Liver (tissue), 3 donors: ENCODE measurements at regions not wholly inside any gene's neighbourhood (a gene's known extent, or its start where the extent isn't known, plus 50 kb on each side); places are given as distances from the start of the nearest gene placed in this dataset.
"Not testable (repeated sequence)": the region's sequence is repeated elsewhere in the genome, so short reads cannot be mapped to it uniquely, and the experiment has no call there.

Source experiments
- EGR1 ChIP-seq, 2 donors: IDR thresholded peaks; 2 replicates each; pipeline ENCODE4 v1.6.1; 2016 to 2018; ENCODE audit warnings: antibody characterized with exemption in 2 of 2, low read depth in 2 of 2
- FOXA1 ChIP-seq: IDR thresholded peaks from 2 replicates; pipeline ENCODE4 v1.6.1; 2016; ENCODE audit warnings: antibody characterized with exemption
- JUND ChIP-seq, 2 donors: IDR thresholded peaks; 2 replicates each; pipeline ENCODE4 v1.6.1; 2016; ENCODE audit warnings: antibody characterized with exemption in 2 of 2
- NR2F2 ChIP-seq: IDR thresholded peaks from 2 replicates; pipeline ENCODE4 v1.6.1; 2016; ENCODE audit warnings: antibody characterized with exemption
- RXRA ChIP-seq, 2 donors: IDR thresholded peaks; 2 replicates each; pipeline ENCODE4 v1.6.1; 2017 to 2018; ENCODE audit warnings: antibody characterized with exemption in 2 of 2, mild to moderate bottlenecking in 1 of 2
- TAF1 ChIP-seq: conservative IDR thresholded peaks from 2 replicates; pipeline ENCODE4 v1.6.1; 2016; ENCODE audit warnings: antibody characterized with exemption, mild to moderate bottlenecking
- YY1 ChIP-seq: IDR thresholded peaks from 2 replicates; pipeline ENCODE4 v1.6.1; 2016; ENCODE audit warnings: antibody characterized with exemption, mild to moderate bottlenecking
- TF ChIP-seq, protein P1 (sequence below): fragments of 150-350 bp; IDR thresholded peaks from 2 replicates; pipeline ENCODE4 v1.5.1; 2017; ENCODE audit warnings: improper control_type of control experiment, low read depth, low read length; ENCODE audit not compliant: missing input control
- TF ChIP-seq, protein P2 (sequence below): IDR thresholded peaks from 2 replicates; pipeline ENCODE4 v1.6.1; 2016; ENCODE audit warnings: antibody characterized with exemption
- TF ChIP-seq, protein P3 (sequence below): IDR thresholded peaks from 2 replicates; pipeline ENCODE4 v1.6.1; 2016; ENCODE audit warnings: antibody characterized with exemption, mild to moderate bottlenecking
- TF ChIP-seq, protein P4 (sequence below): IDR thresholded peaks from 2 replicates; pipeline ENCODE4 v1.6.1; 2016; ENCODE audit warnings: antibody characterized with exemption
- TF ChIP-seq, protein P5 (sequence below): IDR thresholded peaks from 2 replicates; pipeline ENCODE4 v1.6.1; 2016; ENCODE audit warnings: antibody characterized with exemption
- donor health status: healthy.
- donor health status: healthy.

DNA sequence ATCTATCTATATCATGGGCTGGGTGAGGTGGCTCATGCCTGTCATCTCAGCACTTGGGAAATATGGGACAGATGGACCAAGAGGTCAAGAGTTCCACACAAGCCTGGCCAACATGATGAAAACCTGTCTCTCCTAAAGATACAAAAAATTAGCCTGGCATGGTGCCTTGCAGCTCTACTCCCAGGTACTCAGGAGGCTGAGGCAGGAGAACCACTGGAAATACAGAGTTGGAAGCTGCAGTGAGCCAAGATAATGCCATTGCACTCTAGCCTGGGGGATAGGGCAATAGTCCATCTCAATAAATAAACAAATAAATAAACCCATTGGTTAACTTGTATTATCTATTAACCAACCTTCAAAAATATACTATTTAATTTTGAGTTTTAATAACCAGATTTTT, 138.5 kb downstream of the TSPY10 start:
- TF ChIP-seq, protein P1, sequence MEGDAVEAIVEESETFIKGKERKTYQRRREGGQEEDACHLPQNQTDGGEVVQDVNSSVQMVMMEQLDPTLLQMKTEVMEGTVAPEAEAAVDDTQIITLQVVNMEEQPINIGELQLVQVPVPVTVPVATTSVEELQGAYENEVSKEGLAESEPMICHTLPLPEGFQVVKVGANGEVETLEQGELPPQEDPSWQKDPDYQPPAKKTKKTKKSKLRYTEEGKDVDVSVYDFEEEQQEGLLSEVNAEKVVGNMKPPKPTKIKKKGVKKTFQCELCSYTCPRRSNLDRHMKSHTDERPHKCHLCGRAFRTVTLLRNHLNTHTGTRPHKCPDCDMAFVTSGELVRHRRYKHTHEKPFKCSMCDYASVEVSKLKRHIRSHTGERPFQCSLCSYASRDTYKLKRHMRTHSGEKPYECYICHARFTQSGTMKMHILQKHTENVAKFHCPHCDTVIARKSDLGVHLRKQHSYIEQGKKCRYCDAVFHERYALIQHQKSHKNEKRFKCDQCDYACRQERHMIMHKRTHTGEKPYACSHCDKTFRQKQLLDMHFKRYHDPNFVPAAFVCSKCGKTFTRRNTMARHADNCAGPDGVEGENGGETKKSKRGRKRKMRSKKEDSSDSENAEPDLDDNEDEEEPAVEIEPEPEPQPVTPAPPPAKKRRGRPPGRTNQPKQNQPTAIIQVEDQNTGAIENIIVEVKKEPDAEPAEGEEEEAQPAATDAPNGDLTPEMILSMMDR = not testable (repeated sequence)
- not testable (repeated sequence) for TF ChIP-seq EGR1 (IDR thresholded peaks at IDR 0.05; ENCODE audit: low read depth in 2 of 2); FOXA1; TAF1; NR2F2; YY1
- TF ChIP-seq JUND (IDR thresholded peaks at IDR 0.05) (peak in 1 of 2 donors; percentile 11), RXRA (IDR thresholded peaks at IDR 0.05) (peak in 1 of 2 donors; percentile 29)
- TF ChIP-seq, protein P2, sequence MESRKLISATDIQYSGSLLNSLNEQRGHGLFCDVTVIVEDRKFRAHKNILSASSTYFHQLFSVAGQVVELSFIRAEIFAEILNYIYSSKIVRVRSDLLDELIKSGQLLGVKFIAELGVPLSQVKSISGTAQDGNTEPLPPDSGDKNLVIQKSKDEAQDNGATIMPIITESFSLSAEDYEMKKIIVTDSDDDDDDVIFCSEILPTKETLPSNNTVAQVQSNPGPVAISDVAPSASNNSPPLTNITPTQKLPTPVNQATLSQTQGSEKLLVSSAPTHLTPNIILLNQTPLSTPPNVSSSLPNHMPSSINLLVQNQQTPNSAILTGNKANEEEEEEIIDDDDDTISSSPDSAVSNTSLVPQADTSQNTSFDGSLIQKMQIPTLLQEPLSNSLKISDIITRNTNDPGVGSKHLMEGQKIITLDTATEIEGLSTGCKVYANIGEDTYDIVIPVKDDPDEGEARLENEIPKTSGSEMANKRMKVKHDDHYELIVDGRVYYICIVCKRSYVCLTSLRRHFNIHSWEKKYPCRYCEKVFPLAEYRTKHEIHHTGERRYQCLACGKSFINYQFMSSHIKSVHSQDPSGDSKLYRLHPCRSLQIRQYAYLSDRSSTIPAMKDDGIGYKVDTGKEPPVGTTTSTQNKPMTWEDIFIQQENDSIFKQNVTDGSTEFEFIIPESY = not testable (repeated sequence)
- TF ChIP-seq, protein P3, sequence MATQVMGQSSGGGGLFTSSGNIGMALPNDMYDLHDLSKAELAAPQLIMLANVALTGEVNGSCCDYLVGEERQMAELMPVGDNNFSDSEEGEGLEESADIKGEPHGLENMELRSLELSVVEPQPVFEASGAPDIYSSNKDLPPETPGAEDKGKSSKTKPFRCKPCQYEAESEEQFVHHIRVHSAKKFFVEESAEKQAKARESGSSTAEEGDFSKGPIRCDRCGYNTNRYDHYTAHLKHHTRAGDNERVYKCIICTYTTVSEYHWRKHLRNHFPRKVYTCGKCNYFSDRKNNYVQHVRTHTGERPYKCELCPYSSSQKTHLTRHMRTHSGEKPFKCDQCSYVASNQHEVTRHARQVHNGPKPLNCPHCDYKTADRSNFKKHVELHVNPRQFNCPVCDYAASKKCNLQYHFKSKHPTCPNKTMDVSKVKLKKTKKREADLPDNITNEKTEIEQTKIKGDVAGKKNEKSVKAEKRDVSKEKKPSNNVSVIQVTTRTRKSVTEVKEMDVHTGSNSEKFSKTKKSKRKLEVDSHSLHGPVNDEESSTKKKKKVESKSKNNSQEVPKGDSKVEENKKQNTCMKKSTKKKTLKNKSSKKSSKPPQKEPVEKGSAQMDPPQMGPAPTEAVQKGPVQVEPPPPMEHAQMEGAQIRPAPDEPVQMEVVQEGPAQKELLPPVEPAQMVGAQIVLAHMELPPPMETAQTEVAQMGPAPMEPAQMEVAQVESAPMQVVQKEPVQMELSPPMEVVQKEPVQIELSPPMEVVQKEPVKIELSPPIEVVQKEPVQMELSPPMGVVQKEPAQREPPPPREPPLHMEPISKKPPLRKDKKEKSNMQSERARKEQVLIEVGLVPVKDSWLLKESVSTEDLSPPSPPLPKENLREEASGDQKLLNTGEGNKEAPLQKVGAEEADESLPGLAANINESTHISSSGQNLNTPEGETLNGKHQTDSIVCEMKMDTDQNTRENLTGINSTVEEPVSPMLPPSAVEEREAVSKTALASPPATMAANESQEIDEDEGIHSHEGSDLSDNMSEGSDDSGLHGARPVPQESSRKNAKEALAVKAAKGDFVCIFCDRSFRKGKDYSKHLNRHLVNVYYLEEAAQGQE = not testable (repeated sequence)
- TF ChIP-seq, protein P4, sequence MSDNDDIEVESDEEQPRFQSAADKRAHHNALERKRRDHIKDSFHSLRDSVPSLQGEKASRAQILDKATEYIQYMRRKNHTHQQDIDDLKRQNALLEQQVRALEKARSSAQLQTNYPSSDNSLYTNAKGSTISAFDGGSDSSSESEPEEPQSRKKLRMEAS = not testable (repeated sequence)
- TF ChIP-seq, protein P5, sequence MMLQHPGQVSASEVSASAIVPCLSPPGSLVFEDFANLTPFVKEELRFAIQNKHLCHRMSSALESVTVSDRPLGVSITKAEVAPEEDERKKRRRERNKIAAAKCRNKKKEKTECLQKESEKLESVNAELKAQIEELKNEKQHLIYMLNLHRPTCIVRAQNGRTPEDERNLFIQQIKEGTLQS = not testable (repeated sequence)
